Breast epithelium (tissue), 4 donors: ENCODE measurements at regions not wholly inside any gene's neighbourhood (a gene's known extent, or its start where the extent isn't known, plus 50 kb on each side); places are given as distances from the start of the nearest gene placed in this dataset.
"Not testable (repeated sequence)": the region's sequence is repeated elsewhere in the genome, so short reads cannot be mapped to it uniquely, and the experiment has no call there.

Source experiments
- DNase-seq, 2 donors: peaks; one replicate each; pipeline ENCODE4 v3.0.0-alpha.2; 2019; ENCODE audit warnings: low spot score in 2 of 2
- H3K27ac ChIP-seq, 2 donors: fragments of 200-600 bp; sonication (generic) in 1 of 2; one replicate each; pipeline ENCODE4 v1.5.1; 2016 to 2019; ENCODE audit warnings: mild to moderate bottlenecking in 1 of 2
- H3K27me3 ChIP-seq, 2 donors: fragments of 200-600 bp; sonication (generic) in 1 of 2; one replicate each; pipeline versions ENCODE4 v1.5.1 to v1.6.0; 2017 to 2019; ENCODE audit warnings: control low read depth in 1 of 2, mild to moderate bottlenecking in 1 of 2
- H3K36me3 ChIP-seq: fragments of 200-600 bp; one replicate; pipeline ENCODE4 v1.5.1; 2019
- H3K4me1 ChIP-seq, 2 donors: fragments of 200-600 bp; sonication (generic); one replicate each; pipeline ENCODE4 v1.5.1; 2016 to 2019; ENCODE audit warnings: control low read depth in 1 of 2
- H3K4me3 ChIP-seq, 3 donors: fragments of 200-600 bp; sonication (generic); 1 replicate in 2 of 3; 2 replicates in 1 of 3; pipeline ENCODE4 v1.5.1; 2016 to 2019; ENCODE audit warnings: mild to moderate bottlenecking in 3 of 3, moderate library complexity in 2 of 3
- H3K9me3 ChIP-seq, 2 donors: fragments of 200-600 bp; sonication (generic) in 1 of 2; one replicate each; pipeline ENCODE4 v1.5.1; 2016 to 2019; ENCODE audit warnings: control low read depth in 1 of 2
- POLR2A ChIP-seq: fragments of 450-650 bp; IDR thresholded peaks from one replicate; pipeline ENCODE4 v1.6.1; 2016; ENCODE audit warnings: antibody characterized with exemption, mild to moderate bottlenecking, moderate library complexity
- POLR2AphosphoS5 ChIP-seq, 3 donors: sonication (generic); formaldehyde crosslinking; IDR thresholded peaks; one replicate each; pipeline ENCODE4 v1.6.1; 2017; ENCODE audit warnings: antibody characterized with exemption in 3 of 3
- intact Hi-C: fragments of 100-400 bp; cut with DNase I; formaldehyde crosslinking; loops from one replicate; pipeline ENCODE4 v1.15.1; 2023; ENCODE audit warnings: low total_unique reads
- TF ChIP-seq, protein P1 (sequence below), 3 donors: fragments of 450-650 bp; IDR thresholded peaks; one replicate each; pipeline ENCODE4 v1.5.1; 2016 to 2017; ENCODE audit warnings: antibody characterized with exemption in 3 of 3, mild to moderate bottlenecking in 3 of 3, moderate library complexity in 3 of 3

GRCh38 chr12:114165921-114166320, 199.8 kb upstream of the RBM19 start:
- Histone ChIP-seq H3K36me3 (no peaks in the 10 kb centered on the region), H3K9me3 (no peaks in the 10 kb centered on the region), H3K27me3 (peaks cover 0 to 7% of the 10 kb centered on the region in 2 donors), H3K4me3 (no peak overlapping the region), H3K27ac (no peak overlapping the region), H3K4me1 (no peaks in the 10 kb centered on the region)
- no peak for TF ChIP-seq POLR2AphosphoS5 (IDR thresholded peaks at IDR 0.05)
- TF ChIP-seq POLR2A = no peak
- TF ChIP-seq, protein P1, sequence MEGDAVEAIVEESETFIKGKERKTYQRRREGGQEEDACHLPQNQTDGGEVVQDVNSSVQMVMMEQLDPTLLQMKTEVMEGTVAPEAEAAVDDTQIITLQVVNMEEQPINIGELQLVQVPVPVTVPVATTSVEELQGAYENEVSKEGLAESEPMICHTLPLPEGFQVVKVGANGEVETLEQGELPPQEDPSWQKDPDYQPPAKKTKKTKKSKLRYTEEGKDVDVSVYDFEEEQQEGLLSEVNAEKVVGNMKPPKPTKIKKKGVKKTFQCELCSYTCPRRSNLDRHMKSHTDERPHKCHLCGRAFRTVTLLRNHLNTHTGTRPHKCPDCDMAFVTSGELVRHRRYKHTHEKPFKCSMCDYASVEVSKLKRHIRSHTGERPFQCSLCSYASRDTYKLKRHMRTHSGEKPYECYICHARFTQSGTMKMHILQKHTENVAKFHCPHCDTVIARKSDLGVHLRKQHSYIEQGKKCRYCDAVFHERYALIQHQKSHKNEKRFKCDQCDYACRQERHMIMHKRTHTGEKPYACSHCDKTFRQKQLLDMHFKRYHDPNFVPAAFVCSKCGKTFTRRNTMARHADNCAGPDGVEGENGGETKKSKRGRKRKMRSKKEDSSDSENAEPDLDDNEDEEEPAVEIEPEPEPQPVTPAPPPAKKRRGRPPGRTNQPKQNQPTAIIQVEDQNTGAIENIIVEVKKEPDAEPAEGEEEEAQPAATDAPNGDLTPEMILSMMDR (IDR thresholded peaks at IDR 0.05) = no peak
- intact Hi-C loops = loop anchor here (10.0 kb wide), 1 partner anchor 1029 kb away; no protein-coding TSS in a partner anchor
- no peak for DNase-seq

GRCh38 chr12:114164351-114164750, 198.2 kb upstream of the RBM19 start:
- H3K27ac ChIP-seq = no peak overlapping the region
- H3K4me3 ChIP-seq = no peak overlapping the region
- TF ChIP-seq POLR2A (no peak), POLR2AphosphoS5 (IDR thresholded peaks at IDR 0.05) (no peak)
- TF ChIP-seq, protein P1 (IDR thresholded peaks at IDR 0.05) = no peak
- H3K27me3 ChIP-seq = peaks cover 0 to 7% of the 10 kb centered on the region in 2 donors
- intact Hi-C loops = loop anchor here (10.0 kb wide), 1 partner anchor 1030 kb away; no protein-coding TSS in a partner anchor
- H3K36me3 ChIP-seq = no peaks in the 10 kb centered on the region
- H3K4me1 ChIP-seq = no peaks in the 10 kb centered on the region
- no peak for DNase-seq
- no peaks in the 10 kb centered on the region for H3K9me3 ChIP-seq

DNA sequence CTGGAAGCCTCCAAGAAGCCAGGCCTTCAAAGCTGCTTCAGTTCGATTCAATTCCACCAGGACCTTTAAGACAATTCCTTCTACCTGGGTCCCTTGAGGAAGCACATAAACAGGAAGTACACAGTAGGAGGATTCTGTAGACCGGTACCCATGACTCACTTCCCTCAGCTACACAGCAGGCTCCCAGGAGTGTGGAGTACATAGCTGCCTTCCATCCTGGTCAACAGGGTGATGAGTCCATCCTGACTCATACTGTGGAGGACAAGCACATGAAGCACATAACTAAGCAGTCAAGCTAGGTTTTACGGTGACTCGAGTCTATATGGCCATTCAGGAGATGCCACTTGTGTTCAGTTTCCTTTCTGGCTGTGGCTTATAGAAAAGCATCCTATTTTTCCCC, 197.6 kb upstream of the RBM19 start:
- no peak for DNase-seq
- Histone ChIP-seq H3K36me3 (no peaks in the 10 kb centered on the region), H3K27me3 (peaks cover 0 to 7% of the 10 kb centered on the region in 2 donors), H3K27ac (no peak overlapping the region), H3K9me3 (no peaks in the 10 kb centered on the region), H3K4me3 (no peak overlapping the region), H3K4me1 (no peaks in the 10 kb centered on the region)
- intact Hi-C loops = loop anchor here (10.0 kb wide), 1 partner anchor 1031 kb away; no protein-coding TSS in a partner anchor
- TF ChIP-seq POLR2A = no peak

DNA sequence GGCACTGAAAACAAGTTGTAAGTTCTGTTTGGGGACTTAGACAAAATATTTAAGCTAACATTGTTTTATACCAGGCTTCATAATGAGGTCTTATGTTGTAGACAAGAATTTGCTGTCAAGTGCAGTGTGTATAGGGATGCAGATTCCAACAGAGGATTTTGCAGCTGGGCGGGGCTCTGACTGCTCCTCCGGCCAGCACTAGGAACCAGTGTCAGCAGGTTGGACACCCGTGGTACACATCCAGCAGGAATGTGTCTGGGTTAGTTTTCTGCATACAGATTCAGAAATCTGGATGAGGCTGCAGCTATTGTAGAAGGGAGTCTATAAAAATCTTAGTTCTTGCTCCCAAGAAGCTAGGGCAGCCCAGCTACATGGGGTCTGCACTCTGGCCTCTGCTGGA, 194.3 kb upstream of the RBM19 start:
- no peak overlapping the region for H3K4me3 ChIP-seq
- TF ChIP-seq POLR2AphosphoS5 (IDR thresholded peaks at IDR 0.05) = no peak
- TF ChIP-seq, protein P1 (IDR thresholded peaks at IDR 0.05) = no peak
- no peak for TF ChIP-seq POLR2A
- H3K27ac ChIP-seq = no peak overlapping the region
- H3K36me3 ChIP-seq = no peaks in the 10 kb centered on the region
- H3K27me3 ChIP-seq = peaks cover 0 to 1% of the 10 kb centered on the region in 2 donors
- DNase-seq = no peak
- no peaks in the 10 kb centered on the region for H3K9me3 ChIP-seq
- intact Hi-C loops = loop anchor here (10.0 kb wide), 1 partner anchor 1034 kb away; no protein-coding TSS in a partner anchor
- H3K4me1 ChIP-seq = no peaks in the 10 kb centered on the region

DNA sequence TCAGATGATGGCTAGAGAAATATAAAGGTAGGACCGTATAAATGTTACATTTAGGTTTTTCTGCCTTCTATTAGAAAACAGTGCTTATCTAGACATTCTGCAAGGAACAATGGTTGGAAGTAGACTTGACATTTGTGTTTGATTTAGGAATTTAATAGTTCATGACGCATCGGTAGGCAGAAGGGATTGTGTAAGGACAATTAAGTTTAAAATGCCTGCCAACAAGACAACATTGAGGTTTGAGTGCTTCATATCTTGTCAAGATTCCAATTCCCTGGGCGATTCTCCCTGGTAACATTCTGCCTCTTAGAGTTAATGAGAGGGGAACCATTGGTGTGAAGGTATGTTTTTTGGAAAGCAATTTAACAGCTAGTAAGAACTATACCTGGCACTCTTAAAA, 186.8 kb upstream of the RBM19 start:
- no peaks in the 10 kb centered on the region for H3K4me1 ChIP-seq
- H3K27ac ChIP-seq = no peak overlapping the region
- DNase-seq = no peak
- intact Hi-C loops = no loop called here
- TF ChIP-seq, protein P1 (IDR thresholded peaks at IDR 0.05) = no peak
- TF ChIP-seq POLR2AphosphoS5 (IDR thresholded peaks at IDR 0.05) (no peak), POLR2A (no peak)
- no peaks in the 10 kb centered on the region for H3K36me3 ChIP-seq
- H3K4me3 ChIP-seq = no peak overlapping the region
- H3K27me3 ChIP-seq = peaks cover 0 to 22% of the 10 kb centered on the region in 2 donors
- H3K9me3 ChIP-seq = no peaks in the 10 kb centered on the region

DNA sequence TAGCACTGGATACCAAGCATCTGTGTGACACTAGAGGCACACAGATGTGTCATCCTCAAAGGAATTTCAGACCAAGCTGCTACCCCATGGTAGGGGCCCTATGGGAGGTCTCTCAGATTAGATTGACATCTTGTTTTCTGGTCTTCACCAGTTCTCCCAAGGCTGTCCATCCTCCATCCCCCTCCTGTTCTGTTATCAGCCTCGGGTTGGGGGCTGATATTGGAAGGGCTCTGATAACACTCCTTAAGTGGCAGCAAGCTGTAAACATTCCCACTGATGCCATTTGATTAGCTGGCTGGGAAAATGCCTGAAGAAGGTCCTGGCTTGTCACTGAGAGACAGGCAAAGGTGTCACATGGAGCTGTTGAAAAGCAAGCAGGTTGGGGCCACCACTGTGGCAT, 185.9 kb upstream of the RBM19 start:
- Histone ChIP-seq H3K4me1 (no peaks in the 10 kb centered on the region), H3K9me3 (no peaks in the 10 kb centered on the region), H3K27me3 (peaks cover 0 to 26% of the 10 kb centered on the region in 2 donors), H3K4me3 (no peak overlapping the region), H3K36me3 (no peaks in the 10 kb centered on the region), H3K27ac (no peak overlapping the region)
- TF ChIP-seq POLR2AphosphoS5 (IDR thresholded peaks at IDR 0.05) = no peak
- TF ChIP-seq, protein P1 (IDR thresholded peaks at IDR 0.05) = no peak
- no peak for DNase-seq
- intact Hi-C loops = no loop called here

DNA sequence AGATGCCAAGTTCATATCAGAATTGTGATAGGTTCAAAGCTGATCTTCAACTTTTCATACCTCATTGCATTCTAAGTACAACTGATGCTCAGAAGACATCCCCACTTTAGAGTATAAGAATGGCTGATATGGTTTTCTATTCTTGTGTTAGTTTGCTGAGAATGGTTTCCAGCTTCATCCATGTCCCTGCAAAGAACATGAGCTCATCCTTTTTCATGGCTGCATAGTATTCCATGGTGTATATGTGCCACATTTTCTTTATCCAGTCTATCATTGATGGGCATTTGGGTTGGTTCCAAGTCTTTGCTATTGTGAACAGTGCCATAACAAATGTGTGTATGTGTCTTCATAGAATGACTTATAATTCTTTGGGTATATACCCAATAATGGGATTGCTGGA, 184.5 kb upstream of the RBM19 start:
- H3K9me3 ChIP-seq, DNase-seq, H3K36me3 ChIP-seq, H3K4me3 ChIP-seq, H3K27ac ChIP-seq, intact Hi-C loops, H3K4me1 ChIP-seq: not testable (repeated sequence)
- peaks cover 0 to 35% of the 10 kb centered on the region in 2 donors for H3K27me3 ChIP-seq
